Renal cortex interstitium (tissue), 11 donors: ENCODE measurements at regions not wholly inside any gene's neighbourhood (a gene's known extent, or its start where the extent isn't known, plus 50 kb on each side); places are given as distances from the start of the nearest gene placed in this dataset.

Source experiments
- DNase-seq, 11 donors: peaks; one replicate each; pipeline ENCODE4 v3.0.0-alpha.2; 2013; ENCODE audit warnings: low read depth in 9 of 11, low spot score in 4 of 11; ENCODE audit errors: extremely low read depth in 1 of 11

DNA sequence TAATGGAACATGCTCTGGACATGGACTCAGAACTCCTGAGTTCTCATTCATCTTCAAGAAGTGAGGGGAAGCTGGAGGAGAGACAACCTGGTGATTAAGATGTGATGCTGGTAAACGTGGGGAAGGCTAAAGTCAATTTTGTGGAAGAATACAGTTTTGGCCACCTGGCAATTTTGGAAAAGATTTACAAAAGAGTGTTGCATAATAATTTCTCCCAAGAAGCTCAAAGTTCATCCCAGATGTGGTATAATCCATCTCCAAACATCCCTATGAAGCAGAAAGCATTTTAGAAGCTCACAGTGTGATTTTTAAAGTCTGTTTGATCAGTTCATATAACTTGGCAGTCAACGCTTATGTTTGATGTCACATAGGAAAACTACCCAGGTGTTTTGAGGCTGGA lies 208.7 kb downstream of the LMX1A start:
- no peak for DNase-seq

DNA sequence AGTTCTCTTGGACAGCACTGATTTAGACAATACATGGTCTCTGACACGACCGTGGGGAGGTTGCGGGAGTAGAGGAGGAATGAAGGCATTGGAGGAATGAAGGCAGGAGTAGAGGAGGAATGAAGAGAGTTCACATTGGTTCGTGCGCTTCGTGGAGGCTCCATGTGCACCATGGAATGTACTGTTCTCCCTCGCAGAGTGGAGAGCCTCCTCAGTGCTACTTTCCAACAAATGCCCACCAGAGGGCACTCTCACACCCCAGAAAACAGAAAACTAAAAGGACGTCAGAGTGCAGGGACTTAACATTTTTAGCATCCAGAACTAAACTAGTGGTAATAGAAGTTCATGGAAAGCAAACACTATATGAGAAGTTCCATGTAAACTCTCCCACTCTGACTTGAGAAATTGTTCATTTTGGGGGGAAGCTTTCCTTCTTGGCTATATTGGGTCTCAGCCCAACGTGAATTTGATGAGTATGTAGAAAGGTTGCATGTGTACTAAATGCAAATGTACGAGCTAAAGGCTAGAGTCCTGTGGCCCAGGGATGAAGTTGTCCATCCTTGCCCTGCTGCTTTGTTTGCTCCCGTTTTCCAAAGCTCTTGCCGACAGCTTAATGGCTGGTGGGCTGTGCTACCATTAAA lies 211.6 kb downstream of the LMX1A start:
- peak in 10 of 11 donors; percentile 37 to 79 (median 68) for DNase-seq

DNA sequence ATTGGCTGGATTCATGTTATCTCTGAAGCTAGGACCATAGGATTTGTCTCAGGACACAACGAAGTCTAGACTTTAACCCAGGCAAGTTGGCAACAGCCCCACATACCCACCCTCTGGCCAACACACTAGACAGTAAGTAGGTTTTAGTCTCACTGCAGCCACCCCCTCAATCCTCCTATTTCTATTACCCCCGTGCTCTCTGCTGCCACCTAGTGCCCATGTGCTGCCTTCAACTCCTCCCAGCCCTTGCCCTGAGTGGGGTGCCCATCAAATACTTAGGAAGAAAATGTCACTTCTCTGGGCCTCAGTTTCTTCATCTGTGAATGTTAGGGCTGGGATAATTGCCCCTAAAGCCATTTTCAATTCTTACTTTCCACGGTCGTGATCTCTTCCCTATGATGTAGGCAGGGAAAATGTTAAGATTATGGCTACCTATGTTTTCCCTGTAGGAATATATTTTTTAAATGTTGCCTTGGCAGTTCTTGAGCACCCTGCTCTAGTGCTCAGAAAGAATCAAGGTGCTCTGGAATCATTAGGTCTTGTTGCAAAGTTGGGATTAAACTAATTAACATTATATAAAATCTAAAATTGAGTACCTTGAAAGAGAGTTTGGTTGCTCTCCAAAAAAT lies 213.0 kb downstream of the LMX1A start:
- no peak for DNase-seq

DNA sequence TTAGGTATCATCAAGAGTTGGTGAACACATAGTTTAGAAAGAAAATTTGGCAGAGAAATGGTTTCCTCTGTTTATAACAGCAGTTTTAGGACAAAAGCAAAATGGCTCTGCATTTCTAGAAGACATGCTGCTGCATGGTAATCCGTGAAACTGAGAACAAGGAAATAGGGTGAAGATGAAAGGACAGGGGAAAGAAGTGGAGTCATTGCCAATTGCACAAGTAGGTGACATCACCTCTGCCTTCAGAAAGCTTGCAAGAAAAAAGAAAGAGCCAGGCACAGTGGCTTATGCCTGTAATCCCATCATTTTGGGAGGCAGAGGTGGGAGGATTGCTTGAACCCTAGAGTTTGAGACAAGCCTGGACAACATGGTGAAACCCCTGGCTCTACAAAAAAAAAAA lies 217.6 kb downstream of the LMX1A start:
- DNase-seq, result no peak

DNA sequence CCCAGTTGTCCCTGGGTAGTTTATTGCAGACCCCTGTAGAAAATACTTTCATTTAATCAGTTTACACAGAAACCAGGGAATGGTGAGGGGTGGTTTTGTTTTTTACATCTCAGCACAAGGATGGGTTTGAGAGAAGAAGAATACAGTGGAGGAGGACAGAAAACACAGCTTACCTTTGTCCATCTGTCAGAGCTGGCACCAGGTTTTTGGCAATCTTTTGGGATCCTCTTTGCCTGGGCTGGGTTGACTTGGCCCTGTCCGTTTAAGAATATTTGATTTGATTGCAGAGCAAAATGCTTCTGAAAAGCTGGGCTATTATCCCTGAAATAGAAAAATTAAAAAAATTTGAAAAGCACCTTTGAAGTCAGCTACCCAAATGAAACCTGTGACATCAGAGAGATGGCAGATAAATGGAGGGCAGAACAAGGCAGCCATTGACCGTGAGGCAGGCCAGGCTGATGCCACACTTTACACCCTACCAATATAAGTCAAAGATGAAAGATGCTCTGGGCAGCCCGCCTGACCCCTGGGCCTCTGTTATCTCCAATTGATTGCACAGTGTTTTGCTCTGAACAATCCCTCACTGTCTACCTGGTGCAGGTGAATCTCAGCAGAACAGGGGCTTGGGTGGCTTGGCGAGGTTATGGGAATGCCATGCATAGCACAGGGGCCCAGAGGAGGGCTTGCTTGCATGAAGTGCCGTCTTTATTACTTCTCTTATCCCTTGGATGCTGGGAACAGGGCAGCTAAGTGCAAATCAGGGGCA lies 218.8 kb downstream of the LMX1A start:
- no peak for DNase-seq

DNA sequence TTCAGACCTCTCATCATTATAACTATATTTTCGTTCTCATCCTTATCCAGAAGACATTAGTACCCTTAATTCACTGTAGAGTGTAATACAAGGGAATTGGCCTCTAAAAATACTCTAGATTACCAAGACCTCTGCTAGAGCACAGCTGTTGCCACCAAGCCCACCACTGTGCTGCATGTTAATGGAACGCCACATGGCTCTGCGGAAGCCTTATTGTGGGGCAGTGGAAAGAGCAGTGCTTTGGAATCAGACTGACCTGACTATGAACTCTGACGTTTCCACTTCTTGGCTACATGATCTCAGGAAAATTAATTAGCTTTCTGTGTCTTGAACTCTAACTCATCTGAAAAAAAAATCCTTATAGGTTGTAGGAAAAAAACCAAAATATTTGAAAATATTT lies 222.1 kb downstream of the LMX1A start:
- DNase-seq, result peak in 1 of 11 donors; percentile 11

DNA sequence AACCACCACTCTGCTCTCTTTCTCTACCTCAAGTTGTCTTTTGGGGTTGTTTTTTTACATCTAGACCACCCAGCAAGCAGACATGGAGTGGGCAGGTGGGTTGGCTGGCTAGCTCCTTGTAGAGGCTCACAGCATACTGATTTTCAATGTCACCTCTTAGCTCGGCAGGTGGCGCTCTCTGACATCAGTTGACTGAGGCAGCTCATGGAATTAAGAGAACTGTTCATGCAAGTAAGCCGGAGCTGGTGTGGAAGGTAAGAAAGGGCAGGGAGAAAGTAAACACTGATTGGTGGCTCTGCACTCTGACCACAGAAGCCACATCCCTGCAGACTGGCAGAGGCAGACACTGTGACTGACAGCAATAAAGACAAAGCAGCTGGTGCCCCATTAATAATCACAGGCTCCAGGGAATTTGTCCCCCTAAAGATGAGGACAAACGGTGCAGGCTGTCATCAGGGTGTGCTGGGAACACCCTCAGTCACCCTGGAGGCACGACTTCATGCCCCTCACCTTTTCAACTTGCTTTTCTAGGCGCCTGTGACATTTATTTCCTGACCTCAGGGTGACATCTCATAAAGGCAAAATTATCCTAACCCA lies 226.8 kb downstream of the LMX1A start:
- DNase-seq, result peak in 10 of 11 donors; percentile 40 to 80 (median 60)

DNA sequence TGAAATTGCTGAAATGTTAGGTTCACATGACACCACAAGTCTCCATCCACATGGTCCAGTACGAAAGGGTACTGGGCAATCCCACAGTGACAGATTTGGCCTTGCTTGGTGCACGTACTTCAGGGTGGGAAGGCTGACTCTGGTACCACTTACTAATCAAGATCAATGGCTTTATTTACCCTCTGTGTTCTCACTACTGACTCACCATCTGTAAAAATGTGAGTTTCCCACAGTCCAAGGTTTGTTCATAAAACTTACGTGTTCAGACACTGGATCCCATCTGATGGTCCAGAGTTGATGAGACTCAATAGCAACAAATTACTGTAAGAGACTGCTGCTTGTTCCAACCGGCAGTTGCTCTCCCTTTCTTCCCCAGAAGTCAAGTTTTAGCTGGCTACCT lies 231.7 kb downstream of the LMX1A start:
- no peak for DNase-seq

DNA sequence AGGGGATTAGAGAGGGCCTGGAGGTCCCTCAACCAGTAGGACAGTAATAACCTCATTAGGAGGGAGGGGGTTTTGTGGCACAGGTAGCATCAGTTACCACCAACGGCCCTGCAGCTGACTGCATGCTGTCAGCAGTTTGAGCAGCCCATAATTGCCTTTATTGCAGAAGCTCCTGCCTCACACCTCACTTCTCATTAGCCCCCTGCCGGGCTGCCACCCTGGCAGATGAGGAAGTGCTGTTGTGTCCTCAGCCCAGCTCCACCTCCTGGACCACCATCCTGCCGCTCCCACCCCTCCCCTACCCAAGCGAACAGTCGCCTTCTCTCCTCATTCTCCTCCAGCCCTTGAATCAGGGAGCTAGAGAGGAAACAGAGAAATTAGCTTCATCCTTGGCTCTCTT lies 237.4 kb downstream of the LMX1A start:
- DNase-seq, result no peak

DNA sequence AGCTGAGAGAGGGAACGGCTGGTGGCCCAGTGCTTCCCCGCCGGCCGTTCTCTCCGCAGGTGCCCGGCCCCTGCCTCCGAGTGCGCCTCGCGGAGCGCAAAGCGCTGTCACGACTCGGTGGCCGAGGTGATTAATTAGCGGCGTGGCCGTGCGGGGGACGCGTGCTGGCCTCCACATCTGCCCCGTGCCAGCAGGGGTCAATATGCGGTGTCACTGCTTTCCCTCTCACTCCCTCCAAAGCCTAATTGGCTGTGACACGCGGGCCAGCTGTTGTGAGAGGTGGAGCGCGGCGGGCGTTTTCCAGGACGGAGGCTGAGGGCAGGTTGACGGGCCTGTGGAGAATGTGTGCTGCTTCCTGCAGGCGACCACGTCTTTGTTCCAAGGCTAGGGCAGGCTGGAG lies 239.0 kb downstream of the LMX1A start:
- peak in 10 of 11 donors; percentile 19 to 74 (median 52) for DNase-seq

DNA sequence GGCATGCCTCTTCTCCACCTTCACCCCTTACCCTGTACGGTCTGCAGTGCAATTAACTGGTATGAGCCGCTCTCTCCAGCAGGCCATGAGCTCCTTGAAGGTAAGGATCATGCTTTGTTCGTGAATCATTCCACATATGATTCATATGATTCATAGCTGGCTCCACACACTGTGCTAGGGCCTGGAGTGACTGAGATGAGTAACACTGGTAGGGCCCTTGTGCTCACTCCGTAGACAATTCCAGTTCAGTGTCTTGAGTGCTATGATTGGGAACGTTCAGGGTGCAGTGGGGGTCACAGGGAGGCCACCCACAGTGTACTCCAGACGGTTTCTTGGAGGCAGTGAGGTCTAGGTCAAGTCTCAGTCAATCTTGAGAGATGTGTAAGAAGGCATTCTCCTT lies 239.8 kb downstream of the LMX1A start:
- no peak for DNase-seq

DNA sequence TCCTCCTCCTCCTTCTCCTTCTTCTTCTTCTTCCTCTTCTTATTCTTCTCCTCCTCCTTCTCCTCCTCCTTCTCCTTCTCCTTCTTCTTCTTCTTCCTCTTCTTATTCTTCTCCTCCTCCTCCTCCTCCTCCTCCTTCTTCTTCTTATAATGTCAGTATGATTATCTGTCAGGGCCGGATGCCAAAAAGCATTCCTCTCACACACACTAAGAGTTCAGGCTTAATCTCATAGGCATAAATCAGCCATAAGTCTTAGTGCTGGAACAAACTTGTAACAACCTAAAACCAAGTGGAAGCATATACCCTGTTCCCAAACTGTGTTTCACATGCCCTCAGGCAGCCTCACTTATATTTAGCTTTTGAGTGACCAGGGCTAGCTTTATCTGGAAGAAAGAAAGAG lies 240.3 kb downstream of the LMX1A start:
- DNase-seq, result no peak

DNA sequence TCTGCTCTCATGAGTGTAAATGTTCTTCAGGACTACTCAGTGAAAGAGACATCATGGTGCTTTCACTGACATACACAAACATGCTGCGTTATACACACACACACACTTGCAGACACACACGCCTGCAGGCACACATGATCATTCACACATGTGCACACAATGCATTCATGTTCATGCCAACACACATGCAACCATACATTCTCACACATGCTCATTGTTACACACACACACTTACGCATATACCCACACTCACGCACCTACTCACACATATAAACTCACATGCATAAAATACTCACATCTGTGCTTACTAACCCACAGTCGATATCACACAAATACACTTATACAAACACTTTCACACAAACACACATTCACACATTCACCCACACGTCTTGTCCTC lies 241.6 kb downstream of the LMX1A start:
- no peak for DNase-seq

DNA sequence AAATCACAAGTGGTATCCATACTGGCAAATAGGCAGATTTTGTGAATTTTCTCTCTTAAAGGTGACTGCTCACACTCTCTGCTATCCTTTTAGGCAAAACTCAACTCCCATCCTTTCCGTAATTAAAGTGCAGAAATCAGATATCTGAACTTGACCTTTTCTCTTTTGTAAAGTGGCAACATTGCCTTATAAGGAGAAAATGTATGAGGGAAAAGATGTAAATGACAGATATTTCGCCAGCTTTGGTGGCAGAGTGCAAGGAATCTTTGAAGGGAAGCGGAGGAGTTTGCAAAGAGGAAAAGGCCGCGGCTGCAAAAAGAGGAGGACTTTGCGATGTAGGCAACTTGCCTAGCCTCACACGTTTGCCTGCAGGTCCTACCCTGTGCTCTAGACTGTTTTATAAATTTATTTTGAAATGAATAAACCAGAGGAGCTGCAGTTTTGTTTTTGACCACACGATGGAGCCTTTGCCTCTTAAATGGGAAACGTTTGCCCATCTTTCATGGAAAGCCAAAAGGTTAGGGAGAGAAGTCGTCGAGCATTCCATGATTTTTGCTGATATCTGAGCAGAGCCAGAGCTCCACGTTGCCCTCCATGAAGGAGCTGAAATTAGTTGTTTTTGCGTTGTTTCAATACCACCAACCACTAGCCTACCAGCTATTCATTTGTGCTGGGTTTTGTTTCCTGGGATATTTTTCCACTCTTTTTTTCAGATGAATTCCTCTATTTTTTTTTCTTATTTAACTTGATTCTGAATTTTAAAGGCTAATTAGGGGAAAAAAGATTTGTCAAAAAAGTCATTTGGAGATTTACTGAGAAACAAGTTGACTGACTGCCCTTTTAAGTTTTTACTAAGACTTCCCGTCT lies 242.3 kb downstream of the LMX1A start:
- peak in 6 of 11 donors; percentile 21 to 38 (median 28) for DNase-seq

DNA sequence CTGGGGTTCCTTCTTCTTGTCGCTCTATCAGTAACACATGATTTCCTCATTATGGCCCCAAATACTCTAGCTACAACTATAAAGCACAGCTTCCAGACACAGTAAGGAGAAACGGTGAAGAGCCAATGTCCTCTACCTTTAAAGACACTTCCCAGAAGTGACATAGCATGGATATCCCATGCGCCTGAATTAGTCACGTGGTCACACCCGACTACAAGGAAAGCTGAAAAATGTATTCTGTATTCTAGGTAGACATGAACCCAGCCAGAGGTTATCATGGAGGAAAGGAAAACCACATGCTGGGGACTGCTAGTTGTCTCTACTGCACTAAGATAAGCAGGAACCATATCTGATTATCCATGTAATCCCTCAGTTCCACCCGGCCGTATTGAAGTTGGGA lies 244.3 kb downstream of the LMX1A start:
- DNase-seq, result no peak

DNA sequence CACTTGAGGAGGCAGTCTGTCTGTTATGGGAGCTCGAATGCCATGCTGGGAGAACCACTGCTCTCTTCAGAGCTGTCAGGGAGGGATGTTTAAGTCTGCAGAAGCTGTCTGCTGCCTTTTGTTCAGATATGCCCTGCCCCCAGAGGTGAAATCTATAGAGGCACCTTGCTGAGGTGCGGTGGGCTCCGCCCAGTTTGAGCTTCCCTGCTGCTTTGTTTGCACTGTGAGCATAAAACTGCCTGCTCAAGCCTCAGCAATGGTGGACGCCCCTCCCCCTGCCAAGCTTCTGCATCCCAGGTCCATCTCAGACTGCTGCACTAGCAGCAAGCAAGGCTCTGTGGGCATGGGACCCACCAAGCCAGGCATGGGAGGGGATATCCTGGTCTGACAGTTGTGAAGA lies 247.5 kb downstream of the LMX1A start:
- DNase-seq, result no peak

DNA sequence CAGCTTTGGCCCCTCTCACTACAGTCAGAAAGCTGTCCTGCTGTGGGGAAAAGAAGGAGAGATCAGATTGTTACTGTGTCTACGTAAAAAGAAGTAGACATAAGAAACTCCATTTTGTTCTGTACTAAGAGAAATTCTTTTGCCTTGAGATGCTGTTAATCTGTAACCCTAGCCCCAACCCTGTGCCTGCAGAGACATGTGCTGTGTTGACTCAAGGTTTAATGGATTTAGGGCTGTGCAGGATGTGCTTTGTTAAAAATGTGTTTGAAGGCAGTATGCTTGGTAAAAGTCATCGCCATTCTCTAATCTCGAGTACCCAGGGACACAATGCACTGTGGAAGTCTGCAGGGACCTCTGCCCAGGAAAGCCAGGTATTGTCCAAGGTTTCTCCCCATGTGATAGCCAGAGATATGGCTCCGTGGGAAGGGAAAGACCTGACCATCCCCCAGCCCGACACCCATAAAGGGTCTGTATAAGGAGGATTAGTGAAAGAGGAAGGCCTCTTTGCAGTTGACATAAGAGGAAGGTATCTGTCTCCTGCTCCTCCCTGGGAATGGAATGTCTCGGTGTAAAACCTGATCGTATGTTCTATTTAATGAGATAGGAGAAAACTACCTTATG lies 263.9 kb downstream of the LMX1A start:
- DNase-seq, result peak in 1 of 11 donors; percentile 9

DNA sequence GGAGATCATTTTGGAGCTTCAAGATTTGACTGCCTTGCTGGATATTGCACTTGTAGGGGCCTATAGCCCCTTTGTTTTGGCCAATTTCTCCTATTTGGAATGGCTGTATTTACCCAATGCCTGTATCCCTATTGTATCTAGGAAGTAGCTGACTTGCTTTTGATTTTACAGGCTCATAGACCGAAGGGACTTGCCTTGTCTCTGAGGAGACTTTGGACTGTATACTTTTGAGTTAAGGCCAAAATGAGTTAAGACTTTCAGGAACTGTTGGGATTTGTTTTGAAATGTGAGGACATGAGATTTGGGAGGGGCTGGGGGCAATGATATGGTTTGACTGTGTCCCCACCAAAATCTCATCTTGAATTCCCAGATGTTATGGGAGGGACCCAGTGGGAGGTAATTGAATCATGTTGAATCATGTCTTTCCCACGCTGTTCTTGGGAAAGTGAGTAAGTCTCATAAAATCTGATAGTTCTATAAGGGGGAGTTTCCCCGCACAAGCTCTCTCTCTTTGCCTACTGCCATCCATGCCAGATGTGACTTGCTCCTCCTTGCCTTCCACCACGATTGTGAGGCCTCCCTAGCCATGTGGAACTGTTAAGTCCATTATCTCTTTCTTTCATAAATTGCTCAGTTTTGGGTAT lies 276.1 kb downstream of the LMX1A start:
- no peak for DNase-seq
